Type B pancreatic cell (in vitro differentiated cells): ENCODE measurements at regions not wholly inside any gene's neighbourhood (a gene's known extent, or its start where the extent isn't known, plus 50 kb on each side); places are given as distances from the start of the nearest gene placed in this dataset.

Source experiments
- DNase-seq: peaks from one replicate; pipeline ENCODE4 v3.0.0; 2021; ENCODE audit warnings: mixed read lengths; ENCODE audit not compliant: unreplicated experiment; ENCODE audit errors: extremely low spot score
- H3K27ac Mint-ChIP-seq: 2 replicates; pipeline ENCODE4 v1.8.0; 2021; ENCODE audit warnings: mild to moderate bottlenecking, mixed read lengths
- H3K27me3 Mint-ChIP-seq: 2 replicates; pipeline ENCODE4 v1.8.0; 2021; ENCODE audit warnings: mixed read lengths
- H3K36me3 Mint-ChIP-seq: 2 replicates; pipeline ENCODE4 v1.8.0; 2021; ENCODE audit warnings: mixed read lengths
- H3K4me1 Mint-ChIP-seq: one replicate; pipeline ENCODE4 v1.8.0; 2021; ENCODE audit warnings: mixed read lengths; ENCODE audit not compliant: unreplicated experiment
- H3K4me3 Mint-ChIP-seq: 2 replicates; pipeline ENCODE4 v1.8.0; 2021; ENCODE audit warnings: mild to moderate bottlenecking, mixed read lengths
- H3K9me3 Mint-ChIP-seq: 2 replicates; pipeline ENCODE4 v1.8.0; 2021; ENCODE audit warnings: mixed read lengths
- CTCF ChIP-seq: fragments of 200-600 bp; sonication (generic); conservative IDR thresholded peaks from 2 replicates; pipeline ENCODE4 v1.5.0; 2021; ENCODE audit warnings: antibody characterized with exemption, mild to moderate bottlenecking

- DNase-seq, result no peak
- Mint-ChIP-seq H3K4me1 (no peaks in the 10 kb centered on the region), H3K27me3 (no peaks in the 10 kb centered on the region), H3K27ac (no peak overlapping the region), H3K4me3 (no peak overlapping the region), H3K9me3 (no peaks in the 10 kb centered on the region), H3K36me3 (no peaks in the 10 kb centered on the region)
- TF ChIP-seq CTCF, result no peak
Measured at GRCh38 chr2:228860601-228861285, 410.3 kb downstream of the PID1 start.

DNA sequence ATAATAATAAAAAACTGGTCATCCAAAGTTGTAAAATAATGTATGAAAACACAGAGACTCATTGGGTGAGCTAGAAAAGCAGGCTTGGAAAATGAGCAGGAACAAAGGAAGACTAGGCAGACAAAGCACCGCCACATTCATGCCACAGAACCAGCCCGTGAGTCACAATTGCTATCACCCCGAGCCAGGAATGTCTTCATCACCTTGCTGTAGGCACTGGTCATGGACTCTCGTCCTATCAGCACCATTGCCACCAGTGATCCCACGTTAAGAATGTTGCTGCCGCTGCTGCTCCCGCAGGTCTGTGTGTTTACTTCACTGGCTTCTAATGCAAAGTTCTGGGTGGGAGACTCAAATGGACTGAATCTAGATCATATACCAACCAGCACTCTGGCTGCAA is 417.9 kb downstream of the PID1 start:
- no peaks in the 10 kb centered on the region for H3K9me3 Mint-ChIP-seq
- no peak for DNase-seq
- H3K36me3 Mint-ChIP-seq, result no peaks in the 10 kb centered on the region
- no peaks in the 10 kb centered on the region for H3K27me3 Mint-ChIP-seq
- no peak for TF ChIP-seq CTCF
- no peaks in the 10 kb centered on the region for H3K4me1 Mint-ChIP-seq
- H3K27ac Mint-ChIP-seq, result no peak overlapping the region
- no peak overlapping the region for H3K4me3 Mint-ChIP-seq

DNA sequence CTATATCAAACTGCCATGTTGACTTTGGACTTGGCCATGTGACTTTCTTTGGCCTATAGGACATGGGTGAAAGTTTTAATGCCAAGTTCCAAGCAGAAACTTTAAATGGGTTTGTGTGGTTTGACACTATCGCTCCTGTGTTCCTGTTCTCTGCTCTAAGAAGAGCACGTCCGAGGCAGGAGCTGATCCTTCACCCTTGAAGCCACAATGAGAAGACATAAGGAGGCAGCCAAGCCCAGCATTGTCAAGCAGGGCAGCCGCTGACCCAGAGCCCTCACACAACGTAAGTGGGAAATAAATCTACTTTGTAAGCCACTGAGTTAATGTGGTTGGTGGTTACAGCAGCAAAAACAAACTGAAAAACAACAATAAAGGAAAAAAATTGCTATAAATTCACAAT is 422.4 kb downstream of the PID1 start:
- H3K27me3 Mint-ChIP-seq, result no peaks in the 10 kb centered on the region
- H3K4me3 Mint-ChIP-seq, result no peak overlapping the region
- DNase-seq, result no peak
- no peak for TF ChIP-seq CTCF
- no peaks in the 10 kb centered on the region for H3K36me3 Mint-ChIP-seq
- H3K27ac Mint-ChIP-seq, result no peak overlapping the region
- H3K9me3 Mint-ChIP-seq, result no peaks in the 10 kb centered on the region
- H3K4me1 Mint-ChIP-seq, result peaks cover 4% of the 10 kb centered on the region

DNA sequence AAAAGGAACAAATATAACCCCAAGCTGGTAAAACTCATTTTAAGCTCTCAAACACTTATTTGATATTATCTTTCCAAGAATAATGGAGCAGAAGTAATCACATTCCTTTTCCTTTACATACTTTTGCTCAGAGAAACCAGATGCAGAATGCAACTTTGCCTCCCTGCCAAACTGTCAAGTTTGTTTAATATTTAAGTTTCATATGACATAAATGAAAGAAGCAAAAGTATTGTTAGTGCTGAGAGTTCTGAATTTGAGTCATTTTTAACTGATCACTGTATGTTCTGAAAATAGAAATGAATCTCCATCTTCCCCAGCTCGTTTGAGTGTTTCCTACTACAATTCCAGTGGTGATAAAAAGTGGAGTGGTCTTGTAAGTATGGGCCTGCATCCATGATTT is 423.4 kb downstream of the PID1 start:
- DNase-seq, result no peak
- H3K27me3 Mint-ChIP-seq, result no peaks in the 10 kb centered on the region
- TF ChIP-seq CTCF, result no peak
- H3K4me1 Mint-ChIP-seq, result peaks cover 4% of the 10 kb centered on the region
- H3K9me3 Mint-ChIP-seq, result no peaks in the 10 kb centered on the region
- H3K27ac Mint-ChIP-seq, result no peak overlapping the region
- no peaks in the 10 kb centered on the region for H3K36me3 Mint-ChIP-seq
- H3K4me3 Mint-ChIP-seq, result no peak overlapping the region

- no peak for TF ChIP-seq CTCF
- no peak for DNase-seq
- H3K27me3 Mint-ChIP-seq, result no peaks in the 10 kb centered on the region
- H3K4me1 Mint-ChIP-seq, result peaks cover 4% of the 10 kb centered on the region
- H3K36me3 Mint-ChIP-seq, result no peaks in the 10 kb centered on the region
- no peaks in the 10 kb centered on the region for H3K9me3 Mint-ChIP-seq
- H3K27ac Mint-ChIP-seq, result no peak overlapping the region
- no peak overlapping the region for H3K4me3 Mint-ChIP-seq
Measured at GRCh38 chr2:228846161-228846560, 424.9 kb downstream of the PID1 start.
